ENCODE measurements at regions not wholly inside any gene's neighbourhood (a gene's known extent, or its start where the extent isn't known, plus 50 kb on each side); places are given as distances from the start of the nearest gene placed in this dataset.

GRCh38 chr9:13331320-13331719 lies 51.8 kb upstream of the MPDZ start:
- TF ChIP-seq POLR2AphosphoS5 (IDR thresholded peaks at IDR 0.05) (no peak), POLR2A (IDR thresholded peaks at IDR 0.05) (no peak)
- TF ChIP-seq, protein P1, sequence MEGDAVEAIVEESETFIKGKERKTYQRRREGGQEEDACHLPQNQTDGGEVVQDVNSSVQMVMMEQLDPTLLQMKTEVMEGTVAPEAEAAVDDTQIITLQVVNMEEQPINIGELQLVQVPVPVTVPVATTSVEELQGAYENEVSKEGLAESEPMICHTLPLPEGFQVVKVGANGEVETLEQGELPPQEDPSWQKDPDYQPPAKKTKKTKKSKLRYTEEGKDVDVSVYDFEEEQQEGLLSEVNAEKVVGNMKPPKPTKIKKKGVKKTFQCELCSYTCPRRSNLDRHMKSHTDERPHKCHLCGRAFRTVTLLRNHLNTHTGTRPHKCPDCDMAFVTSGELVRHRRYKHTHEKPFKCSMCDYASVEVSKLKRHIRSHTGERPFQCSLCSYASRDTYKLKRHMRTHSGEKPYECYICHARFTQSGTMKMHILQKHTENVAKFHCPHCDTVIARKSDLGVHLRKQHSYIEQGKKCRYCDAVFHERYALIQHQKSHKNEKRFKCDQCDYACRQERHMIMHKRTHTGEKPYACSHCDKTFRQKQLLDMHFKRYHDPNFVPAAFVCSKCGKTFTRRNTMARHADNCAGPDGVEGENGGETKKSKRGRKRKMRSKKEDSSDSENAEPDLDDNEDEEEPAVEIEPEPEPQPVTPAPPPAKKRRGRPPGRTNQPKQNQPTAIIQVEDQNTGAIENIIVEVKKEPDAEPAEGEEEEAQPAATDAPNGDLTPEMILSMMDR (IDR thresholded peaks at IDR 0.05): no peak

Data from stomach (tissue), 4 donors.